Fibroblast of villous mesenchyme (primary cell): ENCODE measurements at regions not wholly inside any gene's neighbourhood (a gene's known extent, or its start where the extent isn't known, plus 50 kb on each side); places are given as distances from the start of the nearest gene placed in this dataset.

ENCODE experiments used
- DNase-seq: peaks from one replicate; pipeline ENCODE4 v3.0.0-alpha.2; 2010; ENCODE audit warnings: low read depth
- H3K4me3 ChIP-seq: 2 replicates; pipeline ENCODE4 v1.5.1; 2011; ENCODE audit warnings: low read depth, mild to moderate bottlenecking, low read length
- TF ChIP-seq, protein P1 (sequence below): IDR thresholded peaks from 2 replicates; pipeline ENCODE4 v1.5.1; 2012; ENCODE audit warnings: low read depth, mild to moderate bottlenecking, low read length; ENCODE audit not compliant: insufficient read depth

DNA sequence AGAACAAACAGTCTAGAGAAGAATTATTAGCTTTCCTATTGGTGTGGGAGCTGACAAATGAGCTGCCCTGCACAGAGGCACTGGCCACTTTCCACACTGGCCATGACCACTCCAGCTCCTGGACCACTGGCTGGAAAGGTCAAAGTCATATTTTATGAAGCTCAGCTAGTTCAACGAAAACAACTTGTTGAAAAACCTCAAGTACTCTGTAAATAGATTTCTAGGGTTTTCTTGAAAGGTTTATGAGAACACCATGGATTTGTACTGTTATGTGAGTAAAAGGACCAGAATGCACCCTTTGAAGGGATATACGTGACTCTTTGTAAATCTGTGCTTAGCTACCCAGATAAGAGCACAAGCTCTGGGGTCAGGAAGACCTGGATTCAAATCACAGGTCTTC, 54.5 kb upstream of the FGGY start:
- DNase-seq, result peak; percentile 68
- H3K4me3 ChIP-seq, result no peak overlapping the region
- TF ChIP-seq, protein P1, sequence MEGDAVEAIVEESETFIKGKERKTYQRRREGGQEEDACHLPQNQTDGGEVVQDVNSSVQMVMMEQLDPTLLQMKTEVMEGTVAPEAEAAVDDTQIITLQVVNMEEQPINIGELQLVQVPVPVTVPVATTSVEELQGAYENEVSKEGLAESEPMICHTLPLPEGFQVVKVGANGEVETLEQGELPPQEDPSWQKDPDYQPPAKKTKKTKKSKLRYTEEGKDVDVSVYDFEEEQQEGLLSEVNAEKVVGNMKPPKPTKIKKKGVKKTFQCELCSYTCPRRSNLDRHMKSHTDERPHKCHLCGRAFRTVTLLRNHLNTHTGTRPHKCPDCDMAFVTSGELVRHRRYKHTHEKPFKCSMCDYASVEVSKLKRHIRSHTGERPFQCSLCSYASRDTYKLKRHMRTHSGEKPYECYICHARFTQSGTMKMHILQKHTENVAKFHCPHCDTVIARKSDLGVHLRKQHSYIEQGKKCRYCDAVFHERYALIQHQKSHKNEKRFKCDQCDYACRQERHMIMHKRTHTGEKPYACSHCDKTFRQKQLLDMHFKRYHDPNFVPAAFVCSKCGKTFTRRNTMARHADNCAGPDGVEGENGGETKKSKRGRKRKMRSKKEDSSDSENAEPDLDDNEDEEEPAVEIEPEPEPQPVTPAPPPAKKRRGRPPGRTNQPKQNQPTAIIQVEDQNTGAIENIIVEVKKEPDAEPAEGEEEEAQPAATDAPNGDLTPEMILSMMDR, result no peak

DNA sequence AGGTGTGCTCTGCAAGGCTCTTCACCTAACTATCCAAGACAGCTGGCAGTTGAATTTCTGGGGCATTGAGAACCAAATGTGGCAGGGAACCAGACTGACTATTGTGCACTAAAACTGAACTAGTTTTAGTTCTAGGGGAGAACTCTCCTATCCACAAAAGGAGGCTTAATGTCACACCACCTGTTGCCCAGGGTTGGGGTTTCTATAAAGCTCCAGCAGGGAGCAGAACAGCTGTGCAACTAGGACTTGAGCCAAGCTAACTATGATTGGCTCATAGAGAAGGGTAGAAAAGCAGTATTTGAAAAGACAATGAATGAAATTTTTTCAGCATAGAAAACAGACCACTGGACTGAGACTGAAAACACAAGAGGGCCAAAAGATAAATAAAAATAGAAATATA, 53.3 kb upstream of the FGGY start:
- TF ChIP-seq, protein P1, result no peak
- DNase-seq, result no peak
- H3K4me3 ChIP-seq, result no peak overlapping the region

DNA sequence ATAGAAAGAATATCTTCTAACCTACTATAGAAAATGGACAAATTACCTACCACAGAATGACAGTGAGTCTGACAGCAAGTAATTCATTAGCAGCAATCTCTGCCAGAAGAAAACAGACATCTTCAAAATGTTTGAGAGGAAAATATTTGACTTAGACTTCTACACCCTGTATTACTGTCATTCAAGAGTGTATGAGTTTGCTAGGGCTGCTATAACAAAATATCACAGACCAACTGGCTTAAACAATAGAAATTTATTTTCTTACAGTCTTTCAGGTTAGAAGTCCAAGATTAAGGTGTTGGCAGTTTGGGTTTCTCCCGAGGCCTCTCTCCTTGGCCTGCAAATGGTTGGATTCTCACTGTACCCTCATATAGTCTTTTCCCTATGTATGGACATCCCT, 52.9 kb upstream of the FGGY start:
- H3K4me3 ChIP-seq, result no peak overlapping the region
- no peak for DNase-seq
- TF ChIP-seq, protein P1, result no peak

DNA sequence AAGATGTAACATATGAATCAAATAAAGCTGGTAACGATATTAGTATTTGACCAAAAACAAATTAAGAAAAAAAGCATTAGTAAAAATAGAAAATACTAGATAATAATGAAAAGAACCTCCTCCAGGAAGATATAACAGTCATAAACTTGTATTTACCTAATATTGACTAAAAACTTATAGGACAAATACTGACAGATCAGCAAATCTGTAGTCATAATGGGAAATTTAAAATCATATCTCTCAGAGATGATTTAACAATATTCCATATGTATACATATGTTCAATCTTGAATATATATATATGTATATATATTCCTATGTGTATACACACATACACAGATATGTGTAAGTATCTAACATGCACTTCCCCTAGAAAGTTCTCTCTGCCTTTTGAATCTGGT, 52.0 kb upstream of the FGGY start:
- H3K4me3 ChIP-seq, result no peak overlapping the region
- DNase-seq, result no peak
- TF ChIP-seq, protein P1, result no peak
